ENCODE measurements at regions not wholly inside any gene's neighbourhood (a gene's known extent, or its start where the extent isn't known, plus 50 kb on each side); places are given as distances from the start of the nearest gene placed in this dataset.
"Not testable (repeated sequence)": the region's sequence is repeated elsewhere in the genome, so short reads cannot be mapped to it uniquely, and the experiment has no call there.

DNA sequence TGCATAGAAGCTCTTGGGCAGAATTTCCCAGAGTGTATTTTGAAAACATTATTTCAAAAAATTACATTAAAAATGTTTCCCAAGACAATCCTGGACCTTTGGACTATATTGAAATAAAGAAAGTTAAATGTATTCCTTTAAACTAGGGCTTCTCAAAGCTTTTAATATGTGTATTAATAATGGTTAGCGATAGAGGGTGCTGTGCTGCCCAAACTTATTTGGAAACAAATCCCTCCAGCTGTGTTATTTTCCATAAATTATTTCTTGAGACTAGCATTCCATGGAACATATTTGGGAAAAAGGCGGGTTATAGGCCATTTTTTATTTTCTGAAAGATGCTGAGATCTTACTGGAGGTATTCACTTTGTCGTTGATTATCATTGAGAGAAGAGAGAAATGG, 397.8 kb upstream of the MIS18BP1 start:
- DNase-seq (no peak), ATAC-seq (no peak)
- Histone ChIP-seq H3K27ac (no peak overlapping the region), H3K4me1 (no peaks in the 10 kb centered on the region), H3K27me3 (ENCODE audit: low read depth) (no peaks in the 10 kb centered on the region), H3K4me3 (no peak overlapping the region), H3K9me3 (no peaks in the 10 kb centered on the region), H3K36me3 (no peaks in the 10 kb centered on the region)
- intact Hi-C loops (cut with DNase I): no loop called here
- no peak for TF ChIP-seq CTCF (IDR thresholded peaks at IDR 0.05)

GRCh38 chr14:45649051-45649450, 396.0 kb upstream of the MIS18BP1 start:
- Histone ChIP-seq H3K9me3 (no peaks in the 10 kb centered on the region), H3K27me3 (ENCODE audit: low read depth) (no peaks in the 10 kb centered on the region), H3K36me3 (no peaks in the 10 kb centered on the region), H3K4me3 (no peak overlapping the region), H3K27ac (no peak overlapping the region), H3K4me1 (no peaks in the 10 kb centered on the region)
- ATAC-seq (no peak), DNase-seq (no peak)
- TF ChIP-seq CTCF (IDR thresholded peaks at IDR 0.05): no peak
- intact Hi-C loops (cut with DNase I): no loop called here

DNA sequence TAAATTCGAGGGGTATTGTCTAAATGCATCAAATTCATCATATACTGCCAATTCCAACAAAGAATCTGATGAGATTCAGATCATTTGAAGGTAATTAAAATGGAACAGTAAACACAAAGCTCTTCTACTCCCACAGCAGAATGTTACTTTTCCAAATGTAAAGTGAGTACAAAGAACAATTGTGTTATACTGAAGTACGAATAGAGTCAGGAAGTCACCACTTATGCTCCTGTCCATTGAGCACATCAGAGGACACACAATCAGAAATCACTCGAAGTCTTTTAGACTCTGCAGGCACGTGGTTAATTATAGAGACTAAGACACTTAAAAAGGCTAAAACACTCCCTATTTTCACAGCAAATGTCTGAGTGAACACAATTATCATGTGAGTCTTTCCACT, 388.5 kb upstream of the MIS18BP1 start:
- H3K9me3 ChIP-seq: peaks cover 5% of the 10 kb centered on the region
- no peak overlapping the region for H3K4me3 ChIP-seq
- no peaks in the 10 kb centered on the region for H3K36me3 ChIP-seq
- no peak for ATAC-seq
- TF ChIP-seq CTCF (IDR thresholded peaks at IDR 0.05): no peak
- no peak overlapping the region for H3K27ac ChIP-seq
- DNase-seq: no peak
- no peaks in the 10 kb centered on the region for H3K4me1 ChIP-seq
- H3K27me3 ChIP-seq (ENCODE audit: low read depth): no peaks in the 10 kb centered on the region
- intact Hi-C loops (cut with DNase I): no loop called here

- H3K4me1 ChIP-seq; ATAC-seq; intact Hi-C loops (cut with DNase I); DNase-seq; H3K4me3 ChIP-seq; H3K9me3 ChIP-seq; H3K27me3 ChIP-seq (ENCODE audit: low read depth); H3K36me3 ChIP-seq; H3K27ac ChIP-seq: not testable (repeated sequence)
These were observed 381.8 kb upstream of the MIS18BP1 start for GRCh38 chr14:45634651-45635441.

DNA sequence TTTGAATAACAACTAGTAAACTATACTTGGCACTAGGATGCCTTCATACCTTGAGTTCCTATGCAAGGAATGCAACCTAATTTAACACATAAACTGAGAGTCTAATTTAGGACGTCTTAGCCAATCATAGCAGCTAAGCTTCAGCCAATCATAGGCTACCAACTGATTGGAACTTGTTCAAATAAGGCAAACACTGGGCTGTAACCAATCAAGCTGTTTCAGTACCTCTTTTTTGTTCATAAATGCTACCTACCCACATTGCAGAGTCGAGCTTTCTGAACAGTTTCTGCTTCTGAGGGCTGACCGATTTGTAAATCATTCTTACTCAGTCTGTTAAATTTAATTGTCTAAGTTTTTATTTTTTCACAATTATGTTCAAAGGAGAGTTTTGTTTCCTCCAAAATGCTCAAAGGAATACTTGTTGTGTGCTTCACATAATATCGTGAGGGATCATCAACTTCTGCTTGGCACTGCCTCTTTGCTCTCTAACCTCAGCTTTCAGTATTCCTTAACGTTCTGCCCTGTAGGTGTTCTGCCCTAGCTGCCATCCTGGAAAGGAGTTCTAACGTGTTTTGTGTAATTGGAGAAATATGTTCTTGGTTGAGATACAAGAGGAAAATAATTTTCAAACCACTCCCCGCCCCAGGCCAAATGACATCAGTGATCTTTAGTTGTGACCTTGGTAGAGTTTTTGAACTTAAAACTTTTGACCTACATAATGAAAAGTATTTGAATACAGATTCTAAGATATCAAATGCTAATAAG, 380.4 kb upstream of the MIS18BP1 start:
- no peak overlapping the region for H3K4me3 ChIP-seq
- no peaks in the 10 kb centered on the region for H3K4me1 ChIP-seq
- no peak overlapping the region for H3K27ac ChIP-seq
- ATAC-seq (no peak), DNase-seq (no peak)
- H3K27me3 ChIP-seq (ENCODE audit: low read depth): no peaks in the 10 kb centered on the region
- intact Hi-C loops (cut with DNase I): no loop called here
- no peaks in the 10 kb centered on the region for H3K36me3 ChIP-seq
- TF ChIP-seq CTCF (IDR thresholded peaks at IDR 0.05): no peak
- H3K9me3 ChIP-seq: peaks cover 9% of the 10 kb centered on the region

DNA sequence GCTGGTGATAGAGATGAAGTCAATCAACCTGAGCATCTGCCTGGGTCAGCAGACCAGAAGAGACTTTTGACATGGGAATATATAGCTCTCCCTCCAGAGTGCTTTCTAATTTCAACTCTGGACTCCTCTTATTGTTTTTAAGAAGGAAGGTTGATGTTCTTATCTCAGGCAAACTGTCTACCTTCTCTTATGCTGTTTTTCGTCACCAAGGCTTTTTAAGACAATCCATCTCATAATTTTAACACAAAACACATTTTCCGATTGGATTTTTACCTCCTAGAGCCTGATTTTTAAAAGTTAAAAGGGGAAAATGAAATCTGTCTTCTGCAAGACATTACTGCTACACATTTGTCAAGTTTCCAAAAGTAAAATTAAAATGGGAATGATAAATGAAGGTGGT, 368.7 kb upstream of the MIS18BP1 start:
- no peak overlapping the region for H3K4me3 ChIP-seq
- ATAC-seq (no peak), DNase-seq (no peak)
- intact Hi-C loops (cut with DNase I): no loop called here
- H3K4me1 ChIP-seq: no peaks in the 10 kb centered on the region
- H3K27me3 ChIP-seq (ENCODE audit: low read depth): no peaks in the 10 kb centered on the region
- no peak for TF ChIP-seq CTCF (IDR thresholded peaks at IDR 0.05)
- H3K9me3 ChIP-seq: no peaks in the 10 kb centered on the region
- no peaks in the 10 kb centered on the region for H3K36me3 ChIP-seq
- no peak overlapping the region for H3K27ac ChIP-seq

Measured in lower lobe of right lung (tissue), 2 donors.